Liver (tissue), 8 donors: ENCODE measurements at regions not wholly inside any gene's neighbourhood (a gene's known extent, or its start where the extent isn't known, plus 50 kb on each side); places are given as distances from the start of the nearest gene placed in this dataset.

Experiments
- DNase-seq: peaks from one replicate; pipeline ENCODE4 v3.0.0-alpha.2; 2017; ENCODE audit warnings: low spot score
- H3K27ac ChIP-seq, 2 donors: one replicate each; pipeline ENCODE4 v1.7.0; 2013; ENCODE audit warnings: inconsistent platforms in 2 of 2, low read length in 2 of 2, control low read depth in 1 of 2, low read depth in 1 of 2, mild to moderate bottlenecking in 1 of 2
- H3K27me3 ChIP-seq, 4 donors: one replicate each; pipeline versions ENCODE4 v1.6.1 to v1.7.0; 2013; ENCODE audit warnings: low read length in 3 of 4, inconsistent platforms in 1 of 4, mild to moderate bottlenecking in 1 of 4, moderate library complexity in 1 of 4; ENCODE audit not compliant: control insufficient read depth in 4 of 4, insufficient read depth in 4 of 4
- H3K36me3 ChIP-seq, 4 donors: one replicate each; pipeline versions ENCODE4 v1.6.1 to v1.7.0; 2013; ENCODE audit warnings: low read length in 3 of 4, mild to moderate bottlenecking in 3 of 4, low read depth in 1 of 4, moderate library complexity in 1 of 4; ENCODE audit not compliant: control insufficient read depth in 4 of 4, insufficient read depth in 3 of 4
- H3K4me1 ChIP-seq, 4 donors: one replicate each; pipeline versions ENCODE4 v1.6.1 to v1.7.0; 2013; ENCODE audit warnings: low read length in 3 of 4, mild to moderate bottlenecking in 3 of 4, moderate library complexity in 1 of 4; ENCODE audit not compliant: control insufficient read depth in 4 of 4, insufficient read depth in 4 of 4
- H3K4me3 ChIP-seq, 3 donors: one replicate each; pipeline versions ENCODE4 v1.6.1 to v1.7.0; 2013; ENCODE audit warnings: low read length in 3 of 3, control low read depth in 1 of 3, low read depth in 1 of 3, mild to moderate bottlenecking in 1 of 3
- H3K9ac ChIP-seq, 2 donors: one replicate each; pipeline ENCODE4 v1.7.0; 2013; ENCODE audit warnings: low read length in 2 of 2, mild to moderate bottlenecking in 2 of 2, moderate library complexity in 2 of 2, control low read depth in 1 of 2, low read depth in 1 of 2
- H3K9me3 ChIP-seq, 4 donors: one replicate each; pipeline versions ENCODE4 v1.6.1 to v1.7.0; 2013; ENCODE audit warnings: low read length in 3 of 4; ENCODE audit not compliant: control insufficient read depth in 4 of 4
- CTCF ChIP-seq: fragments of 150-350 bp; IDR thresholded peaks from 2 replicates; pipeline ENCODE4 v1.5.1; 2017; ENCODE audit warnings: improper control_type of control experiment, low read depth, low read length; ENCODE audit not compliant: missing input control
- EGR1 ChIP-seq, 2 donors: IDR thresholded peaks; 2 replicates each; pipeline ENCODE4 v1.6.1; 2016 to 2018; ENCODE audit warnings: antibody characterized with exemption in 2 of 2, low read depth in 2 of 2
- FOXA1 ChIP-seq: IDR thresholded peaks from 2 replicates; pipeline ENCODE4 v1.6.1; 2016; ENCODE audit warnings: antibody characterized with exemption
- FOXA2 ChIP-seq: IDR thresholded peaks from 2 replicates; pipeline ENCODE4 v1.6.1; 2016; ENCODE audit warnings: antibody characterized with exemption
- GABPA ChIP-seq, 2 donors: IDR thresholded peaks in 1 of 2; conservative IDR thresholded peaks in 1 of 2; 2 replicates each; pipeline ENCODE4 v1.6.1; 2016; ENCODE audit warnings: antibody characterized with exemption in 2 of 2, mild to moderate bottlenecking in 1 of 2, moderate library complexity in 1 of 2
- HNF4A ChIP-seq, 2 donors: conservative IDR thresholded peaks; 2 replicates each; pipeline ENCODE4 v1.6.1; 2016; ENCODE audit warnings: antibody characterized with exemption in 2 of 2, mild to moderate bottlenecking in 2 of 2
- HNF4G ChIP-seq: IDR thresholded peaks from 2 replicates; pipeline ENCODE4 v1.6.1; 2016; ENCODE audit warnings: antibody characterized with exemption
- JUND ChIP-seq, 2 donors: IDR thresholded peaks; 2 replicates each; pipeline ENCODE4 v1.6.1; 2016; ENCODE audit warnings: antibody characterized with exemption in 2 of 2
- NR2F2 ChIP-seq: IDR thresholded peaks from 2 replicates; pipeline ENCODE4 v1.6.1; 2016; ENCODE audit warnings: antibody characterized with exemption
- RAD21 ChIP-seq, 2 donors: IDR thresholded peaks; 2 replicates each; pipeline ENCODE4 v1.6.1; 2016; ENCODE audit warnings: antibody characterized with exemption in 2 of 2, mild to moderate bottlenecking in 2 of 2
- REST ChIP-seq: IDR thresholded peaks from 2 replicates; pipeline ENCODE4 v1.6.1; 2016; ENCODE audit warnings: antibody characterized with exemption, mild to moderate bottlenecking
- RXRA ChIP-seq, 2 donors: IDR thresholded peaks; 2 replicates each; pipeline ENCODE4 v1.6.1; 2017 to 2018; ENCODE audit warnings: antibody characterized with exemption in 2 of 2, mild to moderate bottlenecking in 1 of 2
- SP1 ChIP-seq: IDR thresholded peaks from 2 replicates; pipeline ENCODE4 v1.6.1; 2018; ENCODE audit warnings: antibody characterized with exemption, mild to moderate bottlenecking
- TAF1 ChIP-seq: conservative IDR thresholded peaks from 2 replicates; pipeline ENCODE4 v1.6.1; 2016; ENCODE audit warnings: antibody characterized with exemption, mild to moderate bottlenecking
- YY1 ChIP-seq: IDR thresholded peaks from 2 replicates; pipeline ENCODE4 v1.6.1; 2016; ENCODE audit warnings: antibody characterized with exemption, mild to moderate bottlenecking
- WGBS: extraction: QIAGEN DNeasy Blood & Tissue Kit; methylation state at CpG from one replicate; pipeline ENCODE4 v1.1.7; 2013; 5-methylcytosine and 5-hydroxymethylcytosine counted together
- TF ChIP-seq, protein P1 (sequence below): IDR thresholded peaks from 2 replicates; pipeline ENCODE4 v1.6.1; 2016; ENCODE audit warnings: antibody characterized with exemption
- TF ChIP-seq, protein P2 (sequence below): IDR thresholded peaks from 2 replicates; pipeline ENCODE4 v1.6.1; 2016; ENCODE audit warnings: antibody characterized with exemption
- TF ChIP-seq, protein P3 (sequence below): IDR thresholded peaks from 2 replicates; pipeline ENCODE4 v1.6.1; 2016; ENCODE audit warnings: antibody characterized with exemption
- donor health status: healthy.
- donor health status: healthy.
- donor health status: healthy.
- donor health status: healthy.
- donor health status: healthy.

DNA sequence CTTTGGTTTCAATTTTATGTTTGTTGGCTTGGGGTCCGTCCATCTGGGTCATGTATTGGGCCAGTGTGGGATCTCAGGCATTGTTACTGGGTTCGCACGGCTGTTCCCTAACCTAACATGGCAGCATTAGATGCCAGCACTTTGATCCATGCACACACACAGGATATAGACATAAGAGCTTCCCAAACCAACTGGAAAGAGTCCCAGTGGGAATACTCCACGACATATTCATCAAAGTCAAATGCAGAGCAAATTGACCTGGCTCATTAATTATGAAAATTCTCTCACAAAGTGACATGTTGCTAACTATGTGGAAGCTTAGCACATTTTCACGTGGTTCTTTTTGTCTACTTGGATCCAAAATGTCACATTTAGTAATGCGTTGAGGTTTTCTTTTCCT, 130.4 kb downstream of the SETD4 start:
- no peaks in the 10 kb centered on the region for H3K9me3 ChIP-seq
- no peak overlapping the region for H3K4me3 ChIP-seq
- no peak overlapping the region for H3K27ac ChIP-seq
- DNase-seq, result no peak
- TF ChIP-seq GABPA (IDR thresholded peaks at IDR 0.05 in 1 of 2, conservative IDR thresholded peaks at IDR 0.05 in 1 of 2) (no peak), FOXA2 (no peak), EGR1 (IDR thresholded peaks at IDR 0.05; ENCODE audit: low read depth in 2 of 2) (no peak), SP1 (no peak), JUND (IDR thresholded peaks at IDR 0.05) (no peak), RXRA (IDR thresholded peaks at IDR 0.05) (no peak), RAD21 (IDR thresholded peaks at IDR 0.05) (no peak), REST (no peak), HNF4A (conservative IDR thresholded peaks at IDR 0.05) (no peak)
- no peaks in the 10 kb centered on the region for H3K36me3 ChIP-seq
- WGBS, result 85% methylated on average over 6 of the region's 6 CpGs
- peaks cover 0 to under 1% (median 0%) of the 10 kb centered on the region in 4 donors for H3K27me3 ChIP-seq
- no peak overlapping the region for H3K9ac ChIP-seq
- H3K4me1 ChIP-seq, result no peaks in the 10 kb centered on the region

- TF ChIP-seq GABPA (IDR thresholded peaks at IDR 0.05 in 1 of 2, conservative IDR thresholded peaks at IDR 0.05 in 1 of 2), result no peak
- no peak for TF ChIP-seq EGR1 (IDR thresholded peaks at IDR 0.05; ENCODE audit: low read depth in 2 of 2)
- no peak for TF ChIP-seq RXRA (IDR thresholded peaks at IDR 0.05)
- TF ChIP-seq, protein P1, sequence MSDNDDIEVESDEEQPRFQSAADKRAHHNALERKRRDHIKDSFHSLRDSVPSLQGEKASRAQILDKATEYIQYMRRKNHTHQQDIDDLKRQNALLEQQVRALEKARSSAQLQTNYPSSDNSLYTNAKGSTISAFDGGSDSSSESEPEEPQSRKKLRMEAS, result no peak
- TF ChIP-seq HNF4A (conservative IDR thresholded peaks at IDR 0.05), result no peak
- TF ChIP-seq JUND (IDR thresholded peaks at IDR 0.05), result no peak
- no peak for TF ChIP-seq SP1
- TF ChIP-seq CTCF, result no peak
- TF ChIP-seq, protein P2, sequence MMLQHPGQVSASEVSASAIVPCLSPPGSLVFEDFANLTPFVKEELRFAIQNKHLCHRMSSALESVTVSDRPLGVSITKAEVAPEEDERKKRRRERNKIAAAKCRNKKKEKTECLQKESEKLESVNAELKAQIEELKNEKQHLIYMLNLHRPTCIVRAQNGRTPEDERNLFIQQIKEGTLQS, result no peak
- no peak for TF ChIP-seq HNF4G
- TF ChIP-seq, protein P3, sequence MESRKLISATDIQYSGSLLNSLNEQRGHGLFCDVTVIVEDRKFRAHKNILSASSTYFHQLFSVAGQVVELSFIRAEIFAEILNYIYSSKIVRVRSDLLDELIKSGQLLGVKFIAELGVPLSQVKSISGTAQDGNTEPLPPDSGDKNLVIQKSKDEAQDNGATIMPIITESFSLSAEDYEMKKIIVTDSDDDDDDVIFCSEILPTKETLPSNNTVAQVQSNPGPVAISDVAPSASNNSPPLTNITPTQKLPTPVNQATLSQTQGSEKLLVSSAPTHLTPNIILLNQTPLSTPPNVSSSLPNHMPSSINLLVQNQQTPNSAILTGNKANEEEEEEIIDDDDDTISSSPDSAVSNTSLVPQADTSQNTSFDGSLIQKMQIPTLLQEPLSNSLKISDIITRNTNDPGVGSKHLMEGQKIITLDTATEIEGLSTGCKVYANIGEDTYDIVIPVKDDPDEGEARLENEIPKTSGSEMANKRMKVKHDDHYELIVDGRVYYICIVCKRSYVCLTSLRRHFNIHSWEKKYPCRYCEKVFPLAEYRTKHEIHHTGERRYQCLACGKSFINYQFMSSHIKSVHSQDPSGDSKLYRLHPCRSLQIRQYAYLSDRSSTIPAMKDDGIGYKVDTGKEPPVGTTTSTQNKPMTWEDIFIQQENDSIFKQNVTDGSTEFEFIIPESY, result no peak
- no peak for TF ChIP-seq RAD21 (IDR thresholded peaks at IDR 0.05)
- no peak for TF ChIP-seq TAF1
- no peak for TF ChIP-seq FOXA1
- no peak for TF ChIP-seq YY1
- no peak for TF ChIP-seq FOXA2
- no peak for TF ChIP-seq NR2F2
- no peaks in the 10 kb centered on the region for H3K36me3 ChIP-seq
- H3K9ac ChIP-seq, result no peak overlapping the region
- no peak overlapping the region for H3K4me3 ChIP-seq
- no peak overlapping the region for H3K27ac ChIP-seq
- 85% methylated on average over 7 of the region's 7 CpGs for WGBS
- H3K4me1 ChIP-seq, result no peaks in the 10 kb centered on the region
- no peak for DNase-seq
- no peaks in the 10 kb centered on the region for H3K27me3 ChIP-seq
- no peaks in the 10 kb centered on the region for H3K9me3 ChIP-seq
Measured at GRCh38 chr21:35927262-35927661, 133.1 kb downstream of the SETD4 start.
